OCI-M1 (cell line): ENCODE measurements at regions not wholly inside any gene's neighbourhood (a gene's known extent, or its start where the extent isn't known, plus 50 kb on each side); places are given as distances from the start of the nearest gene placed in this dataset.

Experiments
- DNase-seq: peaks from one replicate; lab custom pipeline; 2025; lab: John Stamatoyannopoulos, UW

DNA sequence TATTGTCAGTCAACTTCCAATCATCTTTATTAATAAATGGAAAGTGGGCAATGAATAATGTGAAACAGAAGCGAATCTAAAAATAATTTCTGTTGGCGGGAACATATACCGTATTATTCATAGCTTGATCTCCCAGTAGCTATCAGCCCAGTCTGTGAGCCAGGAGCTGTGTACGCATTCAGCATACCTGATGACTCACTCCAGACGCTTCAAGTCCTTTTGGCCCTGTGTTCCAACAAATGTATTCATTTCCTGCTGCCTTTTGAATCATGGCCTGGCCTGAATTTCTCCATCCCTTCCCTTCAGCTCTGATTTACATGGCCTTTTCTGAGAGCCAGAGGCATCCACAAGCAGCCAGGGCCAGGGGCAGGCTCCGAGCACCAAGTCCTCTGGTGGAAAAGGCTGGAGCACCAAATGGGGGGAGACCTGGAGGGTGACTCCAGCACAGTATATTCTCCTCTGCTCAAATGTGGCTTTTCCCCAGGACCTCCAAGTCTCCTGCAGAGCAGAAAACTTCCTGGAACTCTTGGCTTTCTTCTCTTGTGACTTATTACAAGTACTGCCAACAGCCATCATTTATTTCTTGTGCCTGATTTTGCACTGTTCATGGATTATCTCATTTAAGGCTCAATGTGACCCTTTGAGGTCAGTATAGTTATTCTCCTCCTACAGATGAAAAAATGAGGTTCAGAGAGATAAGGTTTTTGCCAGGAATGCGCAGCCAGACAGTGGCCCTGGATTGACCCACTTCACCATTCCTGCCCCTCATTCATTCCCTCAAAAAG lies 108.7 kb downstream of the EN1 start:
- DNase-seq, result peak; percentile 79

DNA sequence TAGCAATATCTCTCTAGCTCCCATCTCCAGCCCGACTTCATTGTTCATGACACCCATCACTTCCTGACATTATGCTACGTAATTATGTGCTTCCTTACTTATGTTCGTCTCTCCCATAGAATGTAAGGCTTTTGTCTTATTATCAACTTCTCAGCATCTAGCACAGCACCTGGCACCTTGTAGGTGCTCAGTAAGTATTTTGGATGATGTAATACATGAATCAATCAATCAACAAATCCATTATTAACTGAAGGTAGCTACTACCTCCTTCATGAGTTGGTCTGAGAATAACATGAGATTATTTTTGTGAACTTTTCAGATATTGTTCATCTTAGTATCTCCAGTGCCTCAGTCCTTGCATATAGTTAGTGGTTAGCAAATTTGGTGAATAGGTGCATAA lies 109.3 kb downstream of the EN1 start:
- DNase-seq, result no peak

DNA sequence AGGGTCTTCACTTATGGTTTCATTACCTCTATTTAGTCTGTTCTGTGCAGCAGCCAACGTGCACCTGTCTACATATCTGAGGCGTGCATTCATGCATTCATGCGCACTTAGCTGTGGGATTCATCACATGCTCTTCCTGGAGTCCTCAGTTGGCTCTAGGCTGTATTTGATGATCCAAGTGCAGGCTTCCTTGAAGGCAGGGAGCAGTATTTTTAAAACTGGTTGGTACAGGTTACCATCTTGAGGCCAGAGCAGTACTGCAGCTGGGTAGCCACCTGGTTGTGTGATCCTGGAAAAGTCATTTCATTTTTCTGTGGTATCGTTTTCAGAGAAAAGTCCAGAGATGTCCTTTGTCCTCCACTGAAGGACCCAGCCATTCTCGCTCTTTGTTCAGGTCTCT lies 109.8 kb downstream of the EN1 start:
- no peak for DNase-seq

DNA sequence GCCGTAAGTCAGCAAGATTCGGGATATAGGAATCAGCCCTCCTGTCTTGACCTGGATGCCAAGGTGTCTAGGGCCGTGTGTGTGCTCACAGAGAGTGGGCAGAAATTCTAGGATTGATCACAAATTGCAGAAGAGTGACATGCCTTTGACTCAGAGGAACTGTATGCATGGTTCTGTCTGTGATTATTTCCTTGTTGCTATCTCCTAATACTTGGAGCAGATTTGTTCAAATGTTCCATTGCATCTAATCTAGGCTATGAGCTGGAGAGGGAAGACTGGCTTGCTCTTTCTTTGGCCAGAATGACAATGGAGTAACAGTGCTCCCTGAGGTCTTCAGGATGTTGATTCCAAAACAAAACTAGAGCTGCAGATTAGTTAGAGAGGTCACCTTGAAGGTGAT lies 115.0 kb downstream of the EN1 start:
- DNase-seq, result no peak

DNA sequence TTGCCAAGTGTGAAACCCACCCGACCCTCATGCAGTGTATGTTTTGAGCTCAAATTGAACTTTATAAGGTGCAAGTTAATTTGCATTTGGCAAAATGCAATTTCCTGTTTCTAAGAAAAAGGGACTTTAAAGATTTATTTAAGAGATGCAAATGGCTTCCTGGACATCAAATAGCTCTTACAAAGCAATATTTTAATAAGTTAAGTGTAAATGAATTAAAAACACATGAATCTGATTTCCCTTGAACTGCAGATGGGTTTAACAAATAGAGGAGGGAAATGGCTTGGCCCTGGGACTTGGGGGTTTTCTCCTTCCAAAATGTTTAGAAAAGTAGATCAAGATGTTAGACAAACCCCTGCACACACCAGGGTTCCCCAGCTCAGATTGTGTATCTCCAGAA lies 116.0 kb downstream of the EN1 start:
- no peak for DNase-seq

DNA sequence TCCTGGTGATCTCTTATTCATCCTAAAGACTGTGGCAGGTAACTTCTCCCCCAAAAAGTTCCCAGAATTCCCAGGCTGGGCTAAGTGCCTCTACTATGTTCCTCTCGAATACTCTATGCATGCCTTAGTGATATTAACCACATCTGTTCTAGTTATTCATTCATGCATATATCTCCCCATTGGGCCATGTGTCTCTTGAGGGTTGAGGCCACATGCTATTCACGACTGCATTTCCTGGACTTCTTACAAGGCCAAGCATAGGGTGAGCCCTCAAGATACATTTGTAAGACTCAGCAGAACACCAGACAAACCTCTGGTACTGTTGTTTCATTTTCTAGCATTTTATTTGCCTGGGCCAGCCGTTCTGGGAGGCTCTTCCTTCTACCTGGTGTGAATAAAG lies 117.0 kb downstream of the EN1 start:
- DNase-seq, result no peak

DNA sequence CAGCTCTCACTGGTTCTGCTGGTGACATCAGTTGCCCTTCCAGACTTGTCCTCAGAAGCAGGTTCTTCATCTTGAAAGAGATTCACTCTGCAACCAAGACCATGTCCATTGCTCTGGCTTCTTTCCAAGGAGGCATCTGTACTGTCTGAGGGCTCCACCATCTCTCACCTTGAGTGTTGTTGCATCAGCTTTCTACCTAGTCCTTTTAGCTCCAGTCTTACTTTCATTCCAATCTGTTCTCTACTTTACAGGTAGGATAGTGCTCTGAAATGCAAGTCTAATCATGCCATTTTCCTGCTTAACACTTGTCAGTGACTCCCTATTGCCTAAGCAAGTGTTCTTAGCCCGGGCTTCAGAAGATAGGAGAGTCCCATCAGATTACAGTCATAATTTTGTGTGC lies 117.7 kb downstream of the EN1 start:
- no peak for DNase-seq

DNA sequence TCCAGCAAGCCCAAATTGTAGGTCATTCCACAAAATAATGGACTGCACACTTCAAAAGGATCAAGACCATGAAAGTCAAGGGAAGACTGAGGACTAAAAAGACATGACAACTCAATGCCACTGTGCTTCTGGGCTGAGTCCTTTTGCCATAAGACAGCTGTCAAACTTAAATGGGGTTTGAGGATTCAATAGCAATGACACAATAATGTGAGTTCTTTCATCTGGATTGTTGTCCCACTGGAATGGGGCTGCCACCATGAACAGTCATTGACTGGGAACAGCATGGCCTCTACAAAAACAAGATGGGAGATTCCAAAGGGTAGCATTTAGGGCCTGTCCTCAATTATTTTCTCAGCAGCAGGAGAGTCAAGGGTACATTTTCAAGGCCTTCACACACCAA lies 118.5 kb downstream of the EN1 start:
- DNase-seq, result no peak

DNA sequence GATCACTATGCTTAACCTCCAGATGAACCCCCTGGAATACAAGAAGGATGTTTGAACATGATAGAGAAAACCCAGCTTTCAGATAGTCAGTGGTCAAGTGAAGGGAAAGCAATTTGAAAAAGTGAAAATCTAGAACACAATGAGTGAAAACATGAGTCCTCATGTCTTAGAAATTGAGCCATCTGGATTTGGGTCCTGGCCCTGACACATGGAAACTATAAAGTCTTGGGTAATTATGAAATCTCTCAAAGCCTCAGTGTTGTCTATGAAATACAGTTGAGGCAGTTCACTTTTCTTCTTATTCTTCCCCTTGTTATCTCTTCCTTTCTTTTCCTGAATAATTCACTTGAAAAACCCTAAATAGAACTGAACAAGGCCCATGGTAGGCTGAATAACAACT lies 120.6 kb downstream of the EN1 start:
- no peak for DNase-seq

DNA sequence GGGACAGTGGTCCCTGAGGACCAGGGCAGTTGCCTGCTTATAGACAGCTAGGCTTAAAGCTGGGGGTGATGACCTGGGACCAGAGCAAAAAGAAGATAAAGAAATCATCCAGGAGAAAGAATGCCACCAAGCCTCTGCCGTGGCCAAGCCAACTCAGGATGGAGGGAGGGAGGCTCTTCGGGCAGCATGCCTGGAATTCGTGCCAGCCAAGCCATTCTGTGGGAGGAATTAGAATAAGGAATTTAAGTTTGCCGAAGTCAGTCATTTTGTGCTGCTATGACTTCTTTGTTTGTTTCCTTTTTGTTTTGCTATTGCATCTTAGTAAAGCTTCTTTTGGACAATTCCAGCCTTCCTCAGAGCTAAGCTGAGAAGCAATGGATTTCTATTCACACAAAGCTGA lies 124.1 kb downstream of the EN1 start:
- no peak for DNase-seq

DNA sequence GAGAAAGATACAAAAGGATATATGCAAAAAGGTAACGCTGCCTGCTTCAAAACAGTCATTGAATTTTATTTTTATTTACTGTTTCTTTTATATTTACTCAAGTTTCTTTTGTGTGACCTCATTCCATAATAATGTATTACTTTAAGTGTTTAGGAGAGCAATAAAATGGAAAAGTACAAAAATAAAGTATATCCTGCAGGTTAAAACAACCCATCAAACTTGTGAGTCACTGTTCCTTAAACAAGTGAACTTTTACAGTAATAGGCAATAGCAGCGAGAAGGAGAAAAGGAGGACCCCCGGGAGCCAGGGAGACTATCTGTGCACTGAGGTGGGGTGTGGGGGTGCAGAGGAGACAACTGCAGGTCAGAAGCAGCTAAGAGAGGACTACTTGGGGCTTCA lies 124.5 kb downstream of the EN1 start:
- DNase-seq, result no peak

DNA sequence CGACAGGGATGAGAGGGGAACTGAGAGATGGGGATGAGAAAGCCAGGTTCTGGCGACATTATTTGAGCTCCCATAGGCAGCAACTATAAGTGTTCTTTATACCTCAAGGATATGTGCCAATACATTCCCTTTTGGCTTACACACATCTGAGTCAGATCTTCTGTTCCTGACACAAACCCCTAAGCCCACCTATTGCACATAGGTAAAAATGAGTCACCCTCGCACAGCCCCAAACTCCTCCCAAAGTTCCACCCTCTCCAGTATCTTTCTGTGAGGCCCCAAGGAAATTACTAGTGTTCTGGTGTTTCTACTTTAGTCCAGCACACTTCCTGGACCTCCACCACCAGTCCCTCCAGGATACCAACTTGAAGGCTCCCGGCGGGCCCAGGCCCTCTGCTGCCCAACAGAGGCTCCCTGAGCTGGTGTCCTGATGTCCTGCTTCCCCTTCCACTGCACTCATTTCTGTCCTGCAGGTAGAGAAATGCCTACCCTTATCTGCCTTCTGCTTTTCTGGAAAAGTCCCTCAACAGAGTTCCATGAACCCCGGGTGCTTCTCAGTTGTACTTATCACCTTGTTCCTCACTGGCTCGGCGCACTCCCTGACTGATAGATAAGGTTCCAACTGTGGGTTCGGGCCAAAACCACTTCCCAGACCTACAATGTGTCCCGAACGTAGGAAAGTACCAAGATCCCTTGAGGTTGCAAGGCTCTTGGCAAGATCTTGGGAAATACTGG lies 125.5 kb downstream of the EN1 start:
- DNase-seq, result peak; percentile 74

DNA sequence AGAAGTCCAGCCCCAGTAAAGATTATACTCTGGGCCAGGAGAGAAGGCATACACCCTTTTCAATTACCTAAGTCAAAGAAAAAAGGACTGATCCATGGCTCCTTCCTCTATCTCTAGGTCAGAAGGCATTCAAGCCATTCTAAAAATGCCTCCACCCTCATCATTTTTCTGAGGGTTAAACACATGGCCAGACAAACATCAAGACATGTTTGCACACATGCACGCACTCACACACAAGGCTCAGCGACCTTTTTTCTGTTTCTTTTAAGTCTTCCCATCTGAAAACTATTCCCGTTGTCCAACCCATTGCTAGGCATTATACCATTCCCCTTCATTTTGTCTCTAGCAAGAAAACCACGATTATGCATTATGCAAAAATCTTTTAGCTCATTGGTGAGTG lies 126.6 kb downstream of the EN1 start:
- no peak for DNase-seq

DNA sequence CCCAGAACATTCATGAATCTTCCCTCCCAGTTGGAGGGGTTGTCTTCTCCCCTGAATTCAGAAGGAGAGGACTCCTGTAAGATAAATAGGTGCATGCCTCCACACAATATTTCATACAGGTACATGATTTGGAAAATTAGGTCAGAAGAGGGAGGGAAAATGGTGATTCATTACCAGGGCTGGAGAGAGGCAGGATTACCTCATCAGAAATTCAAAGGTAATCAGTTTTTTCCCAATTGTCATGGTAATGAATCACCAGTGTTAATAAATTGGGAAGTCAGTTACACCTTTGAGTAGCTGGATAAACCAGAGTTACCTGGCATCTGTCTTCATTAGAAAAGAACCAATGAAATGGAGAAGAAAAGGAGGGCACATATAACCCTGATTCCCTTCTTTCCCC lies 128.5 kb downstream of the EN1 start:
- DNase-seq, result no peak

DNA sequence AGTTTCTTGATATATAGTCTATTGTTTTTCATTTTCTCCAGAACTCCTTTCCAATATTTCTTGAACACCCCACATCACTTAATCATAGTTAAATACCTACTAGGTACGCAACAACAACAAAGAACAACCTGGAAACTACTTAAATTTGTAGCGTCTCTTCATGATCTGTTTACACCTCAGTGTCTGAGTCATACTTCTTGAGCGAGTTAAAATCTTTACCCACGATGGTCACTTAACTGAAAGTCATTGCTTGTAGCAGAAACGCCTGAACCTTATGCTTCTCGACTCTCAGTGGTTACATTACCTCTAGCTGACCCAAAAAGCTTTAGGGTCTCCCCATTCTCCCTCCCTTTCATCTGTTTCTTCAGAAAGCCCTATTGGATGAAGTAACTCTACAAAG lies 131.3 kb downstream of the EN1 start:
- DNase-seq, result no peak

DNA sequence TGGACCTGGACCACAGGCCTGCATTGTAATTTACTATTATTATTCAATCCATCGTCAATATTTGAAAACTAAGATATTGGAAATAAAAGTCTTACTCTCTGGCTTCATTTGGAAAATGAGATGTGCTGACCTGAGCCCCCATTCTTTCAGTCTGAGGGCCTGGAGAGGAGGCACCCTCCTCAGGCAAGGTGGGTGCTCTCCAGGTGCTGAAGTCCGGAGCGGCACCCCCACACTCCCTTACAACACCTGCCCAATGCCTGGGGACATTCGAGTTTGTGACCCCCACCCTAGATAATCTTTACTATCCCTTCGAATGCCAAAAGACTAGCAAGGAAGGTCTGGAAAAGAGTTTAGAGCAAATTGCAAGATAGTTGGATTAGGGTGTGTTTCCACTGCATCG lies 133.3 kb downstream of the EN1 start:
- DNase-seq, result no peak

DNA sequence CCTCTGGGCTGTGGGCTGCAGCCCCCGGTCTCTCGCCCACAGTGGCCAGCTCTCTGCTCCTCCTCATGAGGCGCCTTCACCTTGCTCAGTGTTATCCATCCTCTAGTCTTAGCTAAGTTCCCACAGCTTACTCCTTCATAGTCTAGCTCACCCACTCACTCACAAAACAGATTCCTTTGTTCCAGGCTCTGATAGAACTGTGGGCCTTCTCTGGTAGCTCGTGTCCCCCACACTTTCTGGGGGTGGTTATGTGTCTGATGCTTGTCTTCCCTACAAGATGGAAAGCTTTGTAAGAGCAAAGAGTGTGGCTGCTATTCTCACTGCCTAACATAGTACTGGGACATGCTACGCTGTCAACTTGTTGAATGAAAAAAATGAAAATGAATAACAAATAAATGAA lies 135.8 kb downstream of the EN1 start:
- no peak for DNase-seq

DNA sequence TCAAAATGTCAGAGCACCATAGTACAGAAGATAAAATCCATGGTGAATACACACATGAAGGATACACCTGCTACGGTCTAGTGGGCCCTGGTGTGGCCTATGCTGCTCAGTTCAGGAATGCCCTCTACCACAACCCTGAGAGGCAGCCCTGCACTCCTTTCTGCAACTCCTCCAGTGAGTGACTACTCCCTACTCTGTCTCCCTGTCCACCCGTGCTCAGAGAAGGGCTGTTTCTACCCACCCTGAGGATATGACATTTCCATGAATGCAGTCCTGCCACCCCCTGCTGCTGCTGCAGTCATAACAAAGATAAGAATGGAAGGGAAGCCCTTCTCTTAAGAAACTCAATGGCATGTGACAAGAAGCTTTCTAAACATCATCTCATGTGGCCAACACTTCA lies 137.0 kb downstream of the EN1 start:
- DNase-seq, result no peak

DNA sequence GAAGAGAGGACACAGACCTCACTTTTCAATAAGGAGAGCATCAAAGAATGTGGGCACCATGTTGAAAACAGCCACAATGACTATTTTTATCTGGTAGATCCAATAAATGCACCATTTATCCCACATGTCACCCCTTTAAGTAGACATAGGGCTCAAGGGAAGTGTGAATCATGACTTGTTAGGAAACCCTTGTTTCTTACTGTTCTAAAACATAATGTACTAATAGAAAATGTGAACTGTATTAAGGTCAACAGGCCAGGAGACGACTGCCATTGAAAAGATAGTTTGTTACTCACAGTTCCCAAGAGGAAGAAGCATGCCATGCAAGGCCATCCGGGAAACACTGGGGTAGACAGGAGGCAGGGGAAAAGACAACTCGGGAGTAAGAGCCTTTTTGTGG lies 137.7 kb downstream of the EN1 start:
- no peak for DNase-seq

DNA sequence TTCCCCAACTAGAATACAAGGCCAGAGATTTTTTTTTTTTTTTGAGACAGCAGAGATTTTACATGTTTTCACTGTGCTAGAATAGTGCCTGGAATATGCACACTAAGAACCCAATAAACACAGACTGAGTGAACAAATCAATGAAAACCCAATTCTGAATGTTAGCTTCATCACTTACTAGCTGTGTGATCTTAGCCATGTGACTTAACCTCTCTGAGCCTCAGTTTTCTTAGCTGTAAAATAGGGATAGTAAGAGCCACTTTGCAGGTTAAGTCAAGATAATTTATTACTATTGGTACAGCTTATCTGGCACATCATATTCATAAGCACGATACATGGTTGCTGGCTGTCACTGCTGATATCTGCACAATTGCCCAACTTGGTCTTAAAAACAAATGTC lies 140.6 kb downstream of the EN1 start:
- no peak for DNase-seq

DNA sequence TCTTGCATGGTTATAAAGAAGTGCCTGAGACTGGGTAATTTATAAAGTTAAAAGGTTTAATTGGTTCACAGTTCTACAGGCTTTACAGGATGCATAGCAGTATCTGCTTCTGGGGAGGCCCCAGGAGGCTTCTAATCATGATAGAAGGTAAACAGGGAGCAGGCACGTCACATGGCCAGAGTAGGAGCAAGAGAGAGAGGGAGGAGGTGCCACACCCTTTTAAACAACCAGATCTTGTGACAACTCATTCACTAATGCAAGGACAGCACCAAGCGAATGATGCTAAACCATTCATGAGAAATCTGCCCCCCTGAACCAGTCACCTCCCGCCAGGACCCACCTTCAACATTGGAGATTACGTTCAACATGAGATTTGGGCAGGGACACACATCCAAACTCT lies 141.1 kb downstream of the EN1 start:
- no peak for DNase-seq

DNA sequence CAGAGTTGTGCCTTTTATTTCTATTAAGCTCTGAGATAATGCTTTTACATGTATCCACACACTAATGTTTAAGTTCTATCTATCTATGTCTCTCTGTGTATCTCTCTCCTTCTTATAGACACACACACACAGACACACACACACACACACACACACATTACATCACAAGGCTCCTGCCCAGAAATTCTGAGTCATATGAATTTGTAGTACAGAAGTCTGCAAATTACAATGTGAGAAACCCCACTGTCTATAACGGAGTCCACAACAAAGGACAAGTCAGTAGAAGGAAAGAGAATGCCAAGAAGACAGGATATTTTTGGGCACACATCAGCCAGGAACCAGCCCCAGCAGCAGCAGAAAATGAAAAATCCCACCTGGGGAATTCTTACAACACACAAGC lies 142.4 kb downstream of the EN1 start:
- DNase-seq, result no peak

DNA sequence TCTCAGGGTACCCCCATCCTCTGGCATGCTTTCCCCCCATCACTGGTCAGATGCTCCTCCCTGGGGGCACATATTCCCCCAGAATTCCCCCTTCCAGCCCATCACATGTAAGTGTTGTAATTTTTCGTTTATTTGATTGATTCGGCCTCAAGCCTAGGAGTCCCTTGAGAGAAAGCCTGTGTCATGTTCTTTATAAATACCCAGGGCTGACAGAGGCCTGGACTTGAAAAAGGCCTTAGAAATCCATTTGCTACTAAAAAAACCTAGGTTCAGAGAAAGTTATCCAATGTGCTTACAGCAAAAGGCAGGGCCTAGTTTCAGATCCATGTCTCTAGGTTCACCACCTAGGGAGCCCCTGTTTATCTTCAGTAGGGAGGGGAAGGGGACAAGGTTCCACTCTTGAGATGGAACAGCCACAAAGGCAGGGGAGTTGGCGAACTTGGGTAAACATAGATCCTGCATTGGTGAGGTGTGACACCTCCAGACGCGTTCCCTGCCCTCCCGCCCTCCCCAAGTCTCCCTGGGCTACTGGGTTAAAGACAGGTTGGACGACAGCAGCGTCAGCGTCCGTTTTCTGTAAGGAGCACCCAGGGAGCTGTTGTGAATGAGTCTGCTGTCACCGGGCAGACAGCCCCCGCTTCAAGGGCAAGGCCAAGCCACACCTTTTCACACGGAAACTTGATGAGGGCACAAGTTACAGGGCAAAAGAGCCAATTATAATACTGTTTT lies 147.8 kb downstream of the EN1 start:
- DNase-seq, result no peak
